ENCODE measurements at regions not wholly inside any gene's neighbourhood (a gene's known extent, or its start where the extent isn't known, plus 50 kb on each side); places are given as distances from the start of the nearest gene placed in this dataset.

- Histone ChIP-seq H3K9me3 (ENCODE audit: control insufficient read depth, low read length) (no peaks in the 10 kb centered on the region), H3K36me3 (ENCODE audit: control insufficient read depth, insufficient read depth, low read length, severe bottlenecking) (no peaks in the 10 kb centered on the region), H3K9ac (ENCODE audit: low read length) (no peak overlapping the region), H3K27me3 (replicated peaks; ENCODE audit: control insufficient read depth, insufficient read depth, low read length) (no peaks in the 10 kb centered on the region), H3K4me1 (ENCODE audit: control insufficient read depth, insufficient read depth, low read length) (peaks cover 33% of the 10 kb centered on the region), H3K4me3 (ENCODE audit: low read length) (no peak overlapping the region)
- DNase-seq (ENCODE audit: low read depth): no peak
Measured at GRCh38 chr2:19119326-19120001, 239.0 kb downstream of the OSR1 start.

- no peak for DNase-seq (ENCODE audit: low read depth)
- peaks cover 39% of the 10 kb centered on the region for H3K4me1 ChIP-seq (ENCODE audit: control insufficient read depth, insufficient read depth, low read length)
- no peaks in the 10 kb centered on the region for H3K9me3 ChIP-seq (ENCODE audit: control insufficient read depth, low read length)
- no peaks in the 10 kb centered on the region for H3K27me3 ChIP-seq (replicated peaks; ENCODE audit: control insufficient read depth, insufficient read depth, low read length)
- H3K4me3 ChIP-seq (ENCODE audit: low read length): no peak overlapping the region
- H3K9ac ChIP-seq (ENCODE audit: low read length): no peak overlapping the region
- no peaks in the 10 kb centered on the region for H3K36me3 ChIP-seq (ENCODE audit: control insufficient read depth, insufficient read depth, low read length, severe bottlenecking)
Measured at GRCh38 chr2:19116918-19117317, 241.5 kb downstream of the OSR1 start.

- DNase-seq (ENCODE audit: low read depth): no peak
- H3K9ac ChIP-seq (ENCODE audit: low read length): peak overlapping the region; percentile 49
- peak overlapping the region; percentile 15 for H3K4me3 ChIP-seq (ENCODE audit: low read length)
- H3K27me3 ChIP-seq (replicated peaks; ENCODE audit: control insufficient read depth, insufficient read depth, low read length): no peaks in the 10 kb centered on the region
- peaks cover 17% of the 10 kb centered on the region for H3K4me1 ChIP-seq (ENCODE audit: control insufficient read depth, insufficient read depth, low read length)
- H3K9me3 ChIP-seq (ENCODE audit: control insufficient read depth, low read length): no peaks in the 10 kb centered on the region
- no peaks in the 10 kb centered on the region for H3K36me3 ChIP-seq (ENCODE audit: control insufficient read depth, insufficient read depth, low read length, severe bottlenecking)
Measured at GRCh38 chr2:19114754-19115231, 243.6 kb downstream of the OSR1 start.

- DNase-seq (ENCODE audit: low read depth): no peak
- peak overlapping the region; percentile 49 for H3K9ac ChIP-seq (ENCODE audit: low read length)
- H3K4me3 ChIP-seq (ENCODE audit: low read length): peak overlapping the region; percentile 15
- H3K36me3 ChIP-seq (ENCODE audit: control insufficient read depth, insufficient read depth, low read length, severe bottlenecking): no peaks in the 10 kb centered on the region
- no peaks in the 10 kb centered on the region for H3K27me3 ChIP-seq (replicated peaks; ENCODE audit: control insufficient read depth, insufficient read depth, low read length)
- H3K9me3 ChIP-seq (ENCODE audit: control insufficient read depth, low read length): no peaks in the 10 kb centered on the region
- H3K4me1 ChIP-seq (ENCODE audit: control insufficient read depth, insufficient read depth, low read length): peaks cover 16% of the 10 kb centered on the region
Measured at GRCh38 chr2:19114126-19114525, 244.3 kb downstream of the OSR1 start.

- no peaks in the 10 kb centered on the region for H3K9me3 ChIP-seq (ENCODE audit: control insufficient read depth, low read length)
- peaks cover 16% of the 10 kb centered on the region for H3K4me1 ChIP-seq (ENCODE audit: control insufficient read depth, insufficient read depth, low read length)
- no peak for DNase-seq (ENCODE audit: low read depth)
- no peak overlapping the region for H3K9ac ChIP-seq (ENCODE audit: low read length)
- no peaks in the 10 kb centered on the region for H3K36me3 ChIP-seq (ENCODE audit: control insufficient read depth, insufficient read depth, low read length, severe bottlenecking)
- no peak overlapping the region for H3K4me3 ChIP-seq (ENCODE audit: low read length)
- H3K27me3 ChIP-seq (replicated peaks; ENCODE audit: control insufficient read depth, insufficient read depth, low read length): no peaks in the 10 kb centered on the region
Measured at GRCh38 chr2:19111354-19111753, 247.1 kb downstream of the OSR1 start.

GRCh38 chr2:19109518-19109917 is 248.9 kb downstream of the OSR1 start:
- DNase-seq (ENCODE audit: low read depth): no peak
- Histone ChIP-seq H3K4me1 (ENCODE audit: control insufficient read depth, insufficient read depth, low read length) (peaks cover 9% of the 10 kb centered on the region), H3K4me3 (ENCODE audit: low read length) (no peak overlapping the region), H3K36me3 (ENCODE audit: control insufficient read depth, insufficient read depth, low read length, severe bottlenecking) (no peaks in the 10 kb centered on the region), H3K9ac (ENCODE audit: low read length) (no peak overlapping the region), H3K9me3 (ENCODE audit: control insufficient read depth, low read length) (no peaks in the 10 kb centered on the region), H3K27me3 (replicated peaks; ENCODE audit: control insufficient read depth, insufficient read depth, low read length) (no peaks in the 10 kb centered on the region)

GRCh38 chr2:19106376-19106775 is 252.0 kb downstream of the OSR1 start:
- no peak for DNase-seq (ENCODE audit: low read depth)
- no peaks in the 10 kb centered on the region for H3K36me3 ChIP-seq (ENCODE audit: control insufficient read depth, insufficient read depth, low read length, severe bottlenecking)
- H3K4me1 ChIP-seq (ENCODE audit: control insufficient read depth, insufficient read depth, low read length): no peaks in the 10 kb centered on the region
- H3K9ac ChIP-seq (ENCODE audit: low read length): no peak overlapping the region
- H3K4me3 ChIP-seq (ENCODE audit: low read length): no peak overlapping the region
- no peaks in the 10 kb centered on the region for H3K9me3 ChIP-seq (ENCODE audit: control insufficient read depth, low read length)
- no peaks in the 10 kb centered on the region for H3K27me3 ChIP-seq (replicated peaks; ENCODE audit: control insufficient read depth, insufficient read depth, low read length)

GRCh38 chr2:19104503-19104902 is 253.9 kb downstream of the OSR1 start:
- no peak for DNase-seq (ENCODE audit: low read depth)
- Histone ChIP-seq H3K9me3 (ENCODE audit: control insufficient read depth, low read length) (no peaks in the 10 kb centered on the region), H3K27me3 (replicated peaks; ENCODE audit: control insufficient read depth, insufficient read depth, low read length) (no peaks in the 10 kb centered on the region), H3K9ac (ENCODE audit: low read length) (no peak overlapping the region), H3K4me1 (ENCODE audit: control insufficient read depth, insufficient read depth, low read length) (peaks cover 6% of the 10 kb centered on the region), H3K4me3 (ENCODE audit: low read length) (no peak overlapping the region), H3K36me3 (ENCODE audit: control insufficient read depth, insufficient read depth, low read length, severe bottlenecking) (no peaks in the 10 kb centered on the region)

- Histone ChIP-seq H3K4me3 (ENCODE audit: low read length) (no peak overlapping the region), H3K4me1 (ENCODE audit: control insufficient read depth, insufficient read depth, low read length) (peaks cover 6% of the 10 kb centered on the region), H3K36me3 (ENCODE audit: control insufficient read depth, insufficient read depth, low read length, severe bottlenecking) (no peaks in the 10 kb centered on the region), H3K9me3 (ENCODE audit: control insufficient read depth, low read length) (no peaks in the 10 kb centered on the region), H3K27me3 (replicated peaks; ENCODE audit: control insufficient read depth, insufficient read depth, low read length) (no peaks in the 10 kb centered on the region), H3K9ac (ENCODE audit: low read length) (no peak overlapping the region)
- DNase-seq (ENCODE audit: low read depth): no peak
Measured at GRCh38 chr2:19102696-19103423, 255.6 kb downstream of the OSR1 start.

GRCh38 chr2:19101968-19102367 is 256.5 kb downstream of the OSR1 start:
- Histone ChIP-seq H3K9ac (ENCODE audit: low read length) (no peak overlapping the region), H3K9me3 (ENCODE audit: control insufficient read depth, low read length) (no peaks in the 10 kb centered on the region), H3K27me3 (replicated peaks; ENCODE audit: control insufficient read depth, insufficient read depth, low read length) (no peaks in the 10 kb centered on the region), H3K4me3 (ENCODE audit: low read length) (no peak overlapping the region), H3K4me1 (ENCODE audit: control insufficient read depth, insufficient read depth, low read length) (peaks cover 6% of the 10 kb centered on the region), H3K36me3 (ENCODE audit: control insufficient read depth, insufficient read depth, low read length, severe bottlenecking) (no peaks in the 10 kb centered on the region)
- DNase-seq (ENCODE audit: low read depth): no peak

- Histone ChIP-seq H3K36me3 (ENCODE audit: control insufficient read depth, insufficient read depth, low read length, severe bottlenecking) (no peaks in the 10 kb centered on the region), H3K9ac (ENCODE audit: low read length) (no peak overlapping the region), H3K4me3 (ENCODE audit: low read length) (no peak overlapping the region), H3K27me3 (replicated peaks; ENCODE audit: control insufficient read depth, insufficient read depth, low read length) (no peaks in the 10 kb centered on the region), H3K9me3 (ENCODE audit: control insufficient read depth, low read length) (no peaks in the 10 kb centered on the region), H3K4me1 (ENCODE audit: control insufficient read depth, insufficient read depth, low read length) (peaks cover 6% of the 10 kb centered on the region)
- no peak for DNase-seq (ENCODE audit: low read depth)
Measured at GRCh38 chr2:19100570-19100969, 257.9 kb downstream of the OSR1 start.

Measured in adipocyte (in vitro differentiated cells).